ENCODE measurements at regions not wholly inside any gene's neighbourhood (a gene's known extent, or its start where the extent isn't known, plus 50 kb on each side); places are given as distances from the start of the nearest gene placed in this dataset.

- TF ChIP-seq CTCF (IDR thresholded peaks at IDR 0.05) (no peak), POLR2AphosphoS5 (IDR thresholded peaks at IDR 0.05) (no peak)
These were observed 55.6 kb downstream of the UTRN start for GRCh38 chr6:144340541-144341371.

All from gastroesophageal sphincter (tissue), 3 donors.